HG02943 (cell line): ENCODE measurements at regions not wholly inside any gene's neighbourhood (a gene's known extent, or its start where the extent isn't known, plus 50 kb on each side); places are given as distances from the start of the nearest gene placed in this dataset.
"Not testable (repeated sequence)": the region's sequence is repeated elsewhere in the genome, so short reads cannot be mapped to it uniquely, and the experiment has no call there.

ENCODE experiments used
- ATAC-seq: cut with Tn5 transposase; IDR thresholded peaks from one replicate; pipeline ENCODE4 v1.9.1; 2021; ENCODE audit warnings: mild to moderate bottlenecking, low read depth, moderate library complexity; ENCODE audit not compliant: unreplicated experiment

DNA sequence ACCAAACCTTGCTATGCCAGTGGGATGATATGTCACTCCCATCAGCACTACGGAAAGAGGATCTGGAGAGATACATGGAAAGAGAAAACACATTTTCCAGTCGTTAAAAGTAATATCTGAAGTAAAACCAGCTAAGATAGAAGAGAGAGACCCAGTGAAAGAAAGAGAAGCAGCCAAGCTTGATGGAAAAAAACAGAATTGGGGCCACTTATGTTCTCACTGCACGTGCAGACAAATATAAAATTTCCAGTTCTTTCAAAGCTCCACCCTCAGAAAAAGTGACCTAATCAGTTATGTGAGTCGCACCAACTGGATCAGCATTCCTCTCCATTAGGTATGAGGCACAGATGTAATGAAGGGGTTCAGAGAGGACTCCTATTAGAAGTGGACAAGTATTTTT is 266.1 kb downstream of the MTERF1 start:
- ATAC-seq: no peak

GRCh38 chr7:91618776-91619765 is 261.4 kb downstream of the MTERF1 start:
- no peak for ATAC-seq

GRCh38 chr7:91620827-91621226 is 259.7 kb downstream of the MTERF1 start:
- ATAC-seq: no peak

DNA sequence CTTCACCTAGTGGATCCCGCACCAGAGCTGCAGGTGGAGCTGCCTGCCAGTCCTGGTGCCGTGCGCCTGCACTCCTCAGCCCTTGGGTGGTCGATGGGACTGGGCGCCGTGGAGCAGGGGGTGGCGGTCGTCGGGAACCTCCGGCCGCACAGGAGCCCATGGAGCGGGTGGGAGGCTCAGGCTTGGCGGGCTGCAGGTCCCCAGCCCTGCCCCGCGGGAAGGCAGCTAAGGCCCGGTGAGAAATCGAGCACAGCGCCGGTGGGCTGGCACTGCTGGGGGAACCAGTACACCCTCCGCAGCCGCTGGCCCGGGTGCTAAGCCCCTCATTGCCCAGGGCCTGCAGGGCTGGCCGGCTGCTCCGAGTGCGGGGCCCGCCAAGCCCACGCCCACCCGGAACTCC is 253.2 kb downstream of the MTERF1 start:
- ATAC-seq: not testable (repeated sequence)

DNA sequence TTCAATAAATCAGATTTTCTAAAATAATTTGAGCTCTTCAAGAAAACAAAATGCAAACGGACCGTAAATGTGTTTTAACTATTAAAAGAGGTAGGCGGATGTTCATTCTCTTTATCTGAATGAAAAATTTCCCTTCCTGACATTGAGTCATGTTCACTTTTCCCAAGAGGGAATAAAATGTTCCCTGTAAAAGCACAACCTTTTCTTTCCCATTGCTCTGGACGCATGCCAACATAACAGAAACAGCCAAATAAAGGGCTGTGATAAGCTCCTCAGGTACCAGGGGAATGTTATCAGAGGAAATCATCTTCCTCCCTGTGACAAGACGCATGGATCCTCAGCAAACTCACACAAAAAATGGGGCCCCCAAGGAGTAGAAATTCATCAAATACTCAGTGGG is 251.8 kb downstream of the MTERF1 start:
- ATAC-seq: no peak

- no peak for ATAC-seq
Measured at GRCh38 chr7:91630581-91631380, 249.7 kb downstream of the MTERF1 start.

DNA sequence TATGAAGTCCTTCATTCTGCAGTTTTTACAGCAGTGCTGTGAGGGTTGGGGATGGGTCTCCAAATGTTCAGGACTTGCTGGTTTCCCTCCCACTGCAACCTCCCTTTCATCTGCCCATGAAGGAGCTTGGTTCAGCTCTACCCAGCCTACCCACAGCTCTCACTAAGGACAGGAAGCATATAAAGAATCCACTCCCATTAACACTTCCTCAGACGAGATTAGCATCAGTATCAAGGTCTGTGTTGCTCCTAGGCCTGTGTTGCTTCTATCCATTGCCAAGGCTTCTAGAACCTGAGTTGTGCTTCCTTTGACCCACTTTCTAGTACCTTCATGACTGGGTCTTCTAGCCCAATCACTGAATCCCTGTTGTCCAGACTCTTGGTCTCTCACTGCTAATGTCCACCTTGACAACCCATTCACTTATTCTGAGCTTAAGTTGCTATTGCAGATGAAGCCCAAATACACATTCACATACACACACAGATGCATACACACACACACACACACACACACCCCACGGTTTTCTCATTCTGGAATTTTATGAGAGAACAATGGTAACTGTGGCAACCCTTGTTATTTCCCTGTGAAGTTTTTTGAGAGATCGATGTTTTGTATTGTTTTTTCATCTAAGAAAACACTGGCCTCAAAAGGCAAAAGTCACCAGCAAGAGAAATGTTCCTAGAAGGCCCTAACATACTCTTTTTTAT is 248.1 kb downstream of the MTERF1 start:
- no peak for ATAC-seq

DNA sequence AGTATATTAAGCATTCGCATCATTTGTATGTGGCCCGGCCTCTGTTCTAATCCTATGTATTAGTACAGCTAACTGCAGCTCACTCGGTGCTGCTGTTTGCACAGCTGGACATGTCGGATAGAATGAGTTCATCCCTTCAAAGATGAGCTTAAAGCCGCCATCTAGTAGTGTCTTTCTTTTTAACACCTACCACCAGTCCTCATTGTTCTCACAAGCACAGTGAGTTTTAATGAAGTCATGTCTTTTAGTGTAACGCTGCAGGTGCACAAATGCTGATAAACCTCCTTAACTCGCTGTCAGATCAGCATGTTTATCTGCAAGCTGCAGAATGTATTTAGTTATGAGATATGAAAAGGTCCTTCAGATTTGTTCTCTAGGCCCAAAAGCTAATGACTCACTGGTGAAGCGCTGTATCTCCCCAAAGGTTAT is 247.5 kb downstream of the MTERF1 start:
- ATAC-seq: no peak

- ATAC-seq: no peak
Measured at GRCh38 chr7:91634485-91635177, 245.9 kb downstream of the MTERF1 start.

DNA sequence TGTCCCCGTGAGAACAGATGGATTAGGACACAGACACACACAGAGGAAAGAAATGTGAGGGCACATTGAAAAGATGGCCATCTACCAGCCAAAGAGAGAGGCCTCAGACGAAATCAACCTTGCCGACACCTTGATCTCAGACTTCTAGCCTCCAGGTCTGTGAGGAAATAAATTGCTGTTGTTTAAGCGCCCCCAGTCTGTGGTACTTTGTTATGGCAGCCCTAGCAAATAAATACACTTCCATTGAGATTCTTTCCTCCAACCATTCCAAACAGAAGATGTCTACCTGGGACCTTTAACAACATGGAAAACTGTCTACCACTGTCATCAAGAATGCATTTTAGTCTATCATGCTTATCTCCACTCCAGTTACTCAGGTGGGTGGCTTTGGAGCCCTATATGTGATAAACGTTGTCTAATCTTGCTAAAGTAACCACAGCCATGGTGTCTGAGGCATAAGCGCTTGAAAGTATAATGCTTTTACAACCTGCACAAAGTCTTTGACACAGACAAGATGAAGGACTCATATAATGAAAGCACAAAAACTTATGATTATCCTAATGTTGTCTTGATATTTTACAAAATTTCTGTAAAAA is 244.3 kb downstream of the MTERF1 start:
- ATAC-seq: no peak

DNA sequence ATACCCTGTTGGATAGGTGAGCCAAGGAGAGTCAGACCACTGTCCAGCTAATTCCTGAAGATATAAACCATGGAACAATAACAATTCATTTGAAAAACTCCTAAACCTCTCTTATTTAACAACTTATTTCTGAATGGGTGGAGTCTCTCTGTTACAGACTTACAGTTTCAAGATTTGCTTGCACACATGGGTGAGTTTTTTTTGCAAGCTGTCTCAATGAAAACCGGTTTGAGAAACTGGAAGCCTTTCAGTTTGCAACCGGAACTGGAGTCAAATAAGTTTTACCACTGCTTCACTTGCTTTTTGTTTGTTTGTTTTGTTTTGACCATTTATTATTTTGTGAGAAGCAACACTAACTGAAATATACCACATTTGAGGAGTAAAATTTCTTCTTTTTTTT is 243.8 kb downstream of the MTERF1 start:
- no peak for ATAC-seq

- ATAC-seq: no peak
Measured at GRCh38 chr7:91644256-91644655, 236.2 kb downstream of the MTERF1 start.

DNA sequence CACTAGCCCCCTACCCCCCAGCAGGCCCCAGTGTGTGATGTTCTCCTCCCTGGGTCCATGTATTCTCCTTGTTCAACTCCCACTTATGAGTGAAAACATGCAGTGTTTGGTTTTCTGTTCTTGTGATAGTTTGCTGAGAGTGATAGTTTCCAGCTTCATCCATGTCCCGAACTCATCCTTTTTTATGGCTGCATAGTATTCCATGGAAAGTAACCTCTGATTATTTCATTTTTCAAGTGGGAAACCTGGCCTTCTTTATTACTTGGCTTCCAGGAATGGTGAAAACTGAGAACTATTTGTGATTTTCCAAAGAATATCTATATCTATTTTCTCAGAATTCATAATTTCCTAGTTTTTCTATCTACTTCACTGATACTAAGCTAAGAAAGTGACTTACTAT is 235.0 kb downstream of the MTERF1 start:
- ATAC-seq: no peak

DNA sequence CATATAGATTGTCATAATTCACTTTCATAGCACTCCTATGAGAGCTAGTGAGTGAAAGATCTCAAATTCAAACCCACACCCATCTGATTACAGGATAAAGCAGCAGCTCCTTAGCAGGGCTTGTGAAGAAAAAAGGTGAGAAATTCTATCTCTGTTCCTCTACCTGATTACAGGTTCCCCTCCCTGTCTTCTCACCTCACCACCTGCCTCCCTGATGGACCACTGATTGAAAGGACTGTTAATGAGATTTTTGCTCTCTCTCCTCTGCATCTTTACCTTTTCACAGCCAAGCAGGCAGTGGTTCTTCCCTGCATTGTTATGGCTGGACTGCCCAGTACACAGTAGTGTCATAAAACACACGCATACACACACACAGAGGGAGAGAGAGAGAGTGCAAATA is 228.5 kb downstream of the MTERF1 start:
- no peak for ATAC-seq

DNA sequence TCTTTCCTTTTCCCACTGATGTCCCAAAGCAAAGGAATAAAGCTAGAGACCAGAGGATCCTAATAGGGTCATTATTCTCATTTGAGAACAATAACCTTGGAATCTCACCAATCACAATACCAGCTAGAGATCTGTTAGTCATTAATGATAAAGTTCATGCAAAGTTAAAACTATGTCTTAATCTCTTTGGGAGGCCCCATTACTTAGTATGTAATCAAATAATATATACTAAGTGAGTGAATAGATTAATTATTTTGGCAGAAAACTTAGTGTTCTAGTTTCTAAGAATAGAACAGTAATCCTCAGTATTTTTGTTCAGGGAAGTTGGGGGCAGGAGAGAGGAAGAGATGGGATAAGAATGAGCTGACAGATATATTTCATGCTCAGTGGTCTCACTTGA is 227.2 kb downstream of the MTERF1 start:
- no peak for ATAC-seq

DNA sequence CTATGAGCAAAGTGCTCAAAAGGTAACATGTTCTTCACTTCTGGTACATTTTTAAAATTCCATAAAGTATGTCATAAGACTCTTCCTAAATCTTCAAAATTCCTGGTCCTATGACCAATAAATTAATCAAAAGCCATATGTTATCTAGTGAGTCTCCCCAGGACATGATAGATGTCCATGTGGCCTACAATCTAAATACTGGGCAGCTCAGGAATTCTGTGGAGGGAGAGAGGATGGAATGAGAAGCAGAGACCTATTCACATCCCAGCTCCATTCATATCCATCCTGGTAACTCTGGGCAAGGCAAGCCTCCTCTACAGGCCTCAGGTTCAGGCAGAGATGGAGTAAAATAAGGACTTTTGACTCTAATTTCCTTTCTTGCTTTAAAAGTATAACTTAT is 224.8 kb downstream of the MTERF1 start:
- ATAC-seq: no peak

- ATAC-seq: no peak
Measured at GRCh38 chr7:91656541-91657482, 223.7 kb downstream of the MTERF1 start.

- ATAC-seq: no peak
Measured at GRCh38 chr7:91657483-91658071, 222.9 kb downstream of the MTERF1 start.
